HG02973 (cell line): ENCODE measurements at regions not wholly inside any gene's neighbourhood (a gene's known extent, or its start where the extent isn't known, plus 50 kb on each side); places are given as distances from the start of the nearest gene placed in this dataset.

Experiments
- ATAC-seq: cut with Tn5 transposase; IDR thresholded peaks from one replicate; pipeline ENCODE4 v1.9.1; 2021; ENCODE audit warnings: moderate library complexity; ENCODE audit not compliant: unreplicated experiment

DNA sequence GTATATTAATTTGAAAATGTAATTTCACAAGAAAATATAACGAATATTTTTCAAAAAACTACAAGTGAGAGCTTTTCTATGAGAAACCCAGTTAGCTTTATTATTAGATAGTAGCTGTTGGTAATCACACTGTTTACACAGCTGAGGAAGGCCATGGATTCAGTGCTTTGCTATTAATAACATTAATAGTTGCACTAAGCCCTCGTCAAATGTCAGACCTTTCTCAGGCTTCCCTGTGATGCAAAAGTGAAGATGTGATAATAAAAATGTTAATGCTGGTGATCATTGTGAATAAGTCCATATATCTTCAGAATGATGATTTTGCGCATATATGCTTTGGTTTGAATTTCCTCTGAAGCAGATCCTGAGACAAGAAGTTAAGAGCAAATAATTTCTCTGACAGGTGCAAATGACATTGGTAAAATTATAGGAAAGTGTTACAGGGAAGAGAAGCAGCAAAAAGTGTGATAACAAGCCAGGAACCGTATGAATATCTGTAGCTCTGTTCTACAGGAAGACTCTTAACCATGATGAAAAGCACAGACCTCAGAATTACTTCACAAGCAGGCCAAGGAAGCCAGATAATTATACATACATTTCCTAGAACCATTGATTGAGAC is 56.5 kb upstream of the CNTN6 start:
- no peak for ATAC-seq

DNA sequence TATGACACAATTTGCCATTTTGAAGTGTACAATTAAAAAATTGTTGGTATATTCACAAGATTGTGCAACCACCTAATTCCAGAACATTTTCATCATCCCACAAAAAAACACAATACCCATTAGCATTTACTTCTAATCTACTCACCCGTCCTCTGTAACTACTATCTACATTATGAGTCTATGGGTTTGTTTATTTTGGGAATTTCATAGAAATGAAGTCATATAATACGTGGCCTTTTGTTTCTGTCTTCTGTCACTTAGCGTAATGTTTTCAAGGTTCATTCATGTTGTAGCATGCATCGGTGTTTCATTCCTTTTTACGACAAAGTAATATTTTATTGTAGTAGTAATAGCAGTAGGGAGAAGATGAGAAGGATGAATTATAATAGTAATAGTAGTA is 55.2 kb upstream of the CNTN6 start:
- ATAC-seq: no peak
